HepG2 (cell line): ENCODE measurements at regions not wholly inside any gene's neighbourhood (a gene's known extent, or its start where the extent isn't known, plus 50 kb on each side); places are given as distances from the start of the nearest gene placed in this dataset.

Experiments used
- ATAC-seq: fragments of 200-7000 bp; cut with Tn5 transposase; 3 replicates; pipeline ENCODE4 v1.9.1; 2020; ENCODE audit warnings: mild to moderate bottlenecking, moderate library complexity
- BruUV-seq: library from RNA; stranded (reverse); fragments of 400-500 nt; replicated peaks from 2 replicates; lab custom pipeline; 2021; lab: Mats Ljungman, UMichigan
- CTCF ChIA-PET: fragments of 300-600 bp; formaldehyde crosslinking; extraction: SDS; loops from one replicate; lab custom pipeline; 2021; ENCODE audit warnings: low total read pairs, inconsistent platforms, low intra/inter-chr PET ratio; lab: Yijun Ruan, JAX
- POLR2A ChIA-PET: fragments of 350-600 bp; sonication (Branson Sonifier 250); formaldehyde crosslinking; loops from one replicate; lab custom pipeline; 2020; ENCODE audit warnings: antibody characterized with exemption, inconsistent platforms; lab: Yijun Ruan, JAX
- DNase-seq: peaks from one replicate; pipeline ENCODE4 v3.0.0-alpha.2; 2015; ENCODE audit warnings: low spot score
- FAIRE-seq: peaks from 3 replicates; lab custom pipeline; 2011; peaks lifted over from hg19 to GRCh38; lab: Jason Lieb, UNC
- H2AFZ ChIP-seq: one replicate; pipeline ENCODE4 v1.6.1; 2011; ENCODE audit warnings: low read length, inconsistent platforms
- H3K27ac ChIP-seq: fragments of 300-600 bp; 3 replicates; pipeline ENCODE4 v1.8.0; 2011; ENCODE audit warnings: mixed run types, mild to moderate bottlenecking, mixed read lengths, low read length, inconsistent platforms; ENCODE audit not compliant: insufficient read depth; ENCODE audit errors: extremely low read length
- H3K27me3 ChIP-seq, 2 experiments: fragments of 200-600 bp in 1 of 2; 2 replicates in 1 of 2; 3 replicates in 1 of 2; pipeline versions ENCODE4 v1.6.0 to v1.8.0; 2011; ENCODE audit warnings: low read length in 2 of 2, mild to moderate bottlenecking in 2 of 2, moderate library complexity in 2 of 2, inconsistent platforms in 1 of 2; ENCODE audit not compliant: insufficient read depth in 2 of 2, control insufficient read depth in 1 of 2
- H3K36me3 ChIP-seq, 2 experiments: fragments of 200-600 bp in 1 of 2; replicated peaks in 1 of 2; 2 replicates in 1 of 2; 3 replicates in 1 of 2; pipeline versions ENCODE4 v1.5.1 to v1.8.0; 2011; ENCODE audit warnings: low read length in 2 of 2, inconsistent platforms in 1 of 2; ENCODE audit not compliant: insufficient read depth in 2 of 2, control insufficient read depth in 1 of 2
- H3K4me1 ChIP-seq: 2 replicates; pipeline ENCODE4 v1.5.1; 2012; ENCODE audit warnings: low read length, inconsistent platforms; ENCODE audit not compliant: insufficient read depth
- H3K4me2 ChIP-seq: 2 replicates; pipeline ENCODE4 v1.6.0; 2011; ENCODE audit warnings: low read depth, low read length, inconsistent platforms
- H3K4me3 ChIP-seq, 3 experiments: fragments of 200-600 bp in 1 of 3; sonication (generic), shearing (Covaris generic) in 1 of 3; replicated peaks in 1 of 3; 2 replicates each; pipeline ENCODE4 v1.5.1; 2011 to 2016; ENCODE audit warnings: low read length in 3 of 3, inconsistent platforms in 2 of 3, low read depth in 2 of 3, mild to moderate bottlenecking in 2 of 3, control low read depth in 1 of 3, mixed read lengths in 1 of 3; ENCODE audit not compliant: insufficient read depth in 1 of 3
- H3K79me2 ChIP-seq: one replicate; pipeline ENCODE4 v1.6.1; 2011; ENCODE audit warnings: low read length, inconsistent platforms; ENCODE audit not compliant: insufficient read depth
- H3K9ac ChIP-seq: 2 replicates; pipeline ENCODE4 v1.6.0; 2011; ENCODE audit warnings: mild to moderate bottlenecking, low read depth, low read length, inconsistent platforms; ENCODE audit not compliant: insufficient read depth
- H3K9me3 ChIP-seq: 2 replicates; pipeline ENCODE4 v1.5.1; 2012; ENCODE audit warnings: mild to moderate bottlenecking, low read length
- H4K20me1 ChIP-seq: 2 replicates; pipeline ENCODE4 v1.6.0; 2011; ENCODE audit warnings: inconsistent platforms, mild to moderate bottlenecking, low read length, moderate library complexity; ENCODE audit not compliant: insufficient read depth
- ARHGAP35 ChIP-seq: sonication (generic); formaldehyde crosslinking; IDR thresholded peaks from 2 replicates; pipeline ENCODE4 v1.9.0; 2022; ENCODE audit warnings: mild to moderate bottlenecking, inconsistent platforms, moderate library complexity, missing genetic modification reagents, borderline replicate concordance
- ASH2L ChIP-seq: fragments of 300-600, 200-600 bp; sonication (generic); IDR thresholded peaks from 2 replicates; pipeline ENCODE4 v1.7.0; 2017; ENCODE audit warnings: low read depth, mild to moderate bottlenecking, moderate library complexity, mixed read lengths, low read length; ENCODE audit not compliant: insufficient read length
- CHD4 ChIP-seq: fragments of 200-600 bp; sonication (generic); IDR thresholded peaks from 2 replicates; pipeline ENCODE4 v1.7.0; 2017; ENCODE audit warnings: mild to moderate bottlenecking, low read length, borderline replicate concordance
- KLF6 ChIP-seq: IDR thresholded peaks from 2 replicates; pipeline ENCODE4 v1.8.0; 2016; ENCODE audit warnings: missing biosample characterization, missing genetic modification reagents
- NKX3-1 ChIP-seq: sonication (generic); formaldehyde crosslinking; IDR thresholded peaks from 2 replicates; pipeline ENCODE4 v1.5.0; 2020; ENCODE audit warnings: missing genetic modification reagents
- NONO ChIP-seq, 2 experiments: fragments of 450-650 bp in 1 of 2; sonication (generic) in 1 of 2; formaldehyde crosslinking in 1 of 2; IDR thresholded peaks in 1 of 2; conservative IDR thresholded peaks in 1 of 2; 2 replicates each; pipeline versions ENCODE4 v1.6.1 to v1.8.0; 2017 to 2022; ENCODE audit warnings: mild to moderate bottlenecking in 1 of 2, missing genetic modification reagents in 1 of 2, moderate library complexity in 1 of 2
- PHF8 ChIP-seq: sonication (generic); formaldehyde crosslinking; IDR thresholded peaks from 2 replicates; pipeline ENCODE4 v1.5.0; 2020; ENCODE audit warnings: missing genetic modification reagents
- ZBTB8A ChIP-seq: sonication (generic); formaldehyde crosslinking; IDR thresholded peaks from 2 replicates; pipeline ENCODE4 v1.4.0; 2020; ENCODE audit warnings: mild to moderate bottlenecking, low read depth, missing genetic modification reagents, borderline replicate concordance
- WGBS: methylation state at CpG from one replicate; pipeline ENCODE4 v1.1.6; 2017; ENCODE audit warnings: low lambda C conversion rate; 5-methylcytosine and 5-hydroxymethylcytosine counted together
- in situ Hi-C: cut with HindIII; loops from 2 replicates; pipeline ENCODE4 v1.10.0; 2017; ENCODE audit warnings: low pct_unique_long_range_greater_than_20kb; ENCODE audit not compliant: extremely low pct_ligation_motif_present
- intact Hi-C: fragments of 100-400 bp; cut with micrococcal nuclease; formaldehyde crosslinking; loops from one replicate; pipeline ENCODE4 v1.10.0; 2022; ENCODE audit not compliant: unreplicated experiment
- TF ChIP-seq, protein P1 (sequence below): IDR thresholded peaks from 2 replicates; pipeline ENCODE4 v1.6.1; 2016; ENCODE audit warnings: low read depth
- TF ChIP-seq, protein P2 (sequence below): sonication (generic); formaldehyde crosslinking; IDR thresholded peaks from 2 replicates; pipeline ENCODE4 v1.8.1; 2023; ENCODE audit warnings: mild to moderate bottlenecking, missing genetic modification reagents, borderline replicate concordance
- TF ChIP-seq, protein P3 (sequence below): IDR thresholded peaks from 2 replicates; pipeline ENCODE4 v1.6.1; 2016; ENCODE audit warnings: missing biosample characterization, missing genetic modification reagents, low read depth
- TF ChIP-seq, protein P4 (sequence below): sonication (generic); formaldehyde crosslinking; IDR thresholded peaks from 2 replicates; pipeline ENCODE4 v1.4.0; 2020; ENCODE audit warnings: missing genetic modification reagents, mild to moderate bottlenecking, borderline replicate concordance
- TF ChIP-seq, protein P5 (sequence below): sonication (generic); formaldehyde crosslinking; IDR thresholded peaks from 2 replicates; pipeline ENCODE4 v1.9.0; 2021; ENCODE audit warnings: missing genetic modification reagents, borderline replicate concordance

DNA sequence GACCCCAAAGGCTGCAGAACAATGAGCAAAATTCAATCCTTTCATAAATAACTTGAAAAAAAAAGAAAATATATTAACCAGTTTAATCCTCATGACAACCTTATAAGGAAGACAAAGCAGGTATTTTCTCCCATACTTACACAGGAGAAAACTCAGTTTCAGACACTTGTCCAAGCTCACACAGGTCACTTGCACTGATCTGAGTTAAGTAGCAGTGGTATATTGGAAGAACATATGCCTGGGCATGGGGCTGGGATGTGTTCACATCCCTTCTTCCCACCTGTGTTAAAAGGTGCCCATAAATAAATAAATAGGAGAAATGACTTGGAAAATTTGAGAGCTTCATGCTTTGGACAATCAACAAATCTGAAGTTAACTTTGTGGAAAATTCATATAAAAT is 63.5 kb upstream of the SELENOP start (continued):
- TF ChIP-seq, protein P1, sequence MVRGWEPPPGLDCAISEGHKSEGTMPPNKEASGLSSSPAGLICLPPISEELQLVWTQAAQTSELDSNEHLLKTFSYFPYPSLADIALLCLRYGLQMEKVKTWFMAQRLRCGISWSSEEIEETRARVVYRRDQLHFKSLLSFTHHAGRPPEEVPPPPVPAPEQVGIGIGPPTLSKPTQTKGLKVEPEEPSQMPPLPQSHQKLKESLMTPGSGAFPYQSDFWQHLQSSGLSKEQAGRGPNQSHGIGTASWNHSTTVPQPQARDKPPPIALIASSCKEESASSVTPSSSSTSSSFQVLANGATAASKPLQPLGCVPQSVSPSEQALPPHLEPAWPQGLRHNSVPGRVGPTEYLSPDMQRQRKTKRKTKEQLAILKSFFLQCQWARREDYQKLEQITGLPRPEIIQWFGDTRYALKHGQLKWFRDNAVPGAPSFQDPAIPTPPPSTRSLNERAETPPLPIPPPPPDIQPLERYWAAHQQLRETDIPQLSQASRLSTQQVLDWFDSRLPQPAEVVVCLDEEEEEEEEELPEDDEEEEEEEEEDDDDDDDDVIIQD (CRISPR knock-in tag), result no peak
- TF ChIP-seq CHD4, result peak; percentile 35; the same call in 1 of the 2 replicates

DNA sequence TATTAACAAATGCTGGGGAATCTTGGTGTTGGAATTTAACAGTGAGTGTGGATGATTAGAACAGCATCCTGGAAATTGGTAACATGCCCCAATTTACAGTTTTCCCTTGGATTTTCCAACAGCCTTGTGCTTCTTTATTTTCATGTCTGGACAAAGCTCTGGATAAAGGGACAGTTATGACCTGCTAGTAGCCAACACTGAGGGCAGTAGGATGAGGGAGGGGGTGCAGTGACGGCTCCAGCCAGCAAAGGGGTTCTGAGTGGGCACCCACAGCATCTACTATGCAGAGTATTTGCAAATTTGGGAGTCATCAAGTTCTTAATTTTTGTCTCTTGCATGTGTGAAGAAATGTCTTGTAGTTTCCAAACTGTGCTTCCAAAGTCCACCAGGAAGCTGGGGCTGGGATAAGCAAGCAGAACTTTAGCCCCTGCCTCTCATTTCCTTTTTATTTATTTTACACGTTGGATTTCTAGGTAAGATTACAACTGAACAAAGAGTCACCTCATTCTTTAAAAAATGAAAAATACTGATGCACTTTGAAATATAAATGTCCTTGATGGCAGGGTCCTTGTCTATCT is 63.0 kb upstream of the SELENOP start:
- Histone ChIP-seq H3K4me2 (peak overlapping the region; percentile 83), H3K4me3 (peak overlapping the region; percentile 3 to 60 (median 54); a peak in 5 of 6 replicates), H3K79me2 (peaks cover 82% of the 10 kb centered on the region), H3K9ac (peak overlapping the region; percentile 77), H3K27ac (peak overlapping the region; percentile 99), H3K27me3 (no peaks in the 10 kb centered on the region), H3K36me3 (no peaks in the 10 kb centered on the region), H3K4me1 (peaks cover 99% of the 10 kb centered on the region), H2AFZ (no peak overlapping the region), H3K9me3 (no peaks in the 10 kb centered on the region), H4K20me1 (no peaks in the 10 kb centered on the region)
- DNase-seq, result peak; percentile 94
- ChIA-PET POLR2A (interaction anchor here (0.7 to 13.5 kb wide), 12 partner anchors 18 to 971 kb away, joined by 3 to 263 read pairs (median 7); partner anchors contain the start of genes RIMOC1 and SELENOP), CTCF (no interaction called here)
- 0% methylated on average over 2 of the region's 2 CpGs for WGBS
- ATAC-seq, result peak; percentile 71
- BruUV-seq, result no TSS peak
- intact Hi-C loops (loop anchor here (1.0 kb wide), 1 partner anchor 62 kb away; no protein-coding TSS in a partner anchor), in situ Hi-C loops (loop anchor here (5.0 kb wide), 1 partner anchor 52 kb away; no protein-coding TSS in a partner anchor)
- peak; percentile 72 for FAIRE-seq
- TF ChIP-seq ARHGAP35 (CRISPR knock-in tag) (no peak), NONO (IDR thresholded peaks at IDR 0.05) (no peak), NONO (CRISPR knock-in tag; conservative IDR thresholded peaks at IDR 0.05) (no peak), PHF8 (CRISPR knock-in tag) (no peak), NKX3-1 (no peak), ZBTB8A (CRISPR knock-in tag) (no peak), ASH2L (peak; percentile 85), KLF6 (no peak)
- TF ChIP-seq, protein P2, sequence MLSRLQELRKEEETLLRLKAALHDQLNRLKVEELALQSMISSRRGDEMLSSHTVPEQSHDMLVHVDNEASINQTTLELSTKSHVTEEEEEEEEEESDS (CRISPR knock-in tag), result no peak
- TF ChIP-seq, protein P3, sequence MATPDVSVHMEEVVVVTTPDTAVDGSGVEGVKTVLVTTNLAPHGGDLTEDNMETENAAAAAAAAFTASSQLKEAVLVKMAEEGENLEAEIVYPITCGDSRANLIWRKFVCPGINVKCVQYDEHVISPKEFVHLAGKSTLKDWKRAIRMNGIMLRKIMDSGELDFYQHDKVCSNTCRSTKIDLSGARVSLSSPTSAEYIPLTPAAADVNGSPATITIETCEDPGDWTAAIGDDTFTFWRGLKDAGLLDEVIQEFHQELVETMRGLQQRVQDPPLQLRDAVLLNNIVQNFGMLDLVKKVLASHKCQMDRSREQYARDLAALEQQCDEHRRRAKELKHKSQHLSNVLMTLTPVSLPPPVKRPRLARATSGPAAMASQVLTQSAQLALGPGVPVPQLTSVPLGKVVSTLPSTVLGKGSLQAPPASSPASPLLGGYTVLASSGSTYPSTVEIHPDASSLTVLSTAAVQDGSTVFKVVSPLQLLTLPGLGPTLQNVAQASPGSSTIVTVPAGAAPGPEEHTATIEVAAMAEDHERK (CRISPR knock-in tag), result no peak
- TF ChIP-seq, protein P4, sequence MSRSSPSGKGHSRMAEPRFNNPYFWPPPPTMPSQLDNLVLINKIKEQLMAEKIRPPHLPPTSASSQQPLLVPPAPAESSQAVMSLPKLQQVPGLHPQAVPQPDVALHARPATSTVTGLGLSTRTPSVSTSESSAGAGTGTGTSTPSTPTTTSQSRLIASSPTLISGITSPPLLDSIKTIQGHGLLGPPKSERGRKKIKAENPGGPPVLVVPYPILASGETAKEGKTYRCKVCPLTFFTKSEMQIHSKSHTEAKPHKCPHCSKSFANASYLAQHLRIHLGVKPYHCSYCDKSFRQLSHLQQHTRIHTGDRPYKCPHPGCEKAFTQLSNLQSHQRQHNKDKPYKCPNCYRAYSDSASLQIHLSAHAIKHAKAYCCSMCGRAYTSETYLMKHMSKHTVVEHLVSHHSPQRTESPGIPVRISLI (CRISPR knock-in tag), result no peak
- TF ChIP-seq, protein P5, sequence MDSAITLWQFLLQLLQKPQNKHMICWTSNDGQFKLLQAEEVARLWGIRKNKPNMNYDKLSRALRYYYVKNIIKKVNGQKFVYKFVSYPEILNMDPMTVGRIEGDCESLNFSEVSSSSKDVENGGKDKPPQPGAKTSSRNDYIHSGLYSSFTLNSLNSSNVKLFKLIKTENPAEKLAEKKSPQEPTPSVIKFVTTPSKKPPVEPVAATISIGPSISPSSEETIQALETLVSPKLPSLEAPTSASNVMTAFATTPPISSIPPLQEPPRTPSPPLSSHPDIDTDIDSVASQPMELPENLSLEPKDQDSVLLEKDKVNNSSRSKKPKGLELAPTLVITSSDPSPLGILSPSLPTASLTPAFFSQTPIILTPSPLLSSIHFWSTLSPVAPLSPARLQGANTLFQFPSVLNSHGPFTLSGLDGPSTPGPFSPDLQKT (CRISPR knock-in tag), result no peak
